Upper lobe of left lung (tissue), 6 donors: ENCODE measurements at regions not wholly inside any gene's neighbourhood (a gene's known extent, or its start where the extent isn't known, plus 50 kb on each side); places are given as distances from the start of the nearest gene placed in this dataset.
A peak's percentile ranks its signal among the peaks of the same experiment; 100 is the strongest.

Experiments
- ATAC-seq, 2 donors: fragments of 200-7000 bp; cut with Tn5 transposase; one replicate each; pipeline ENCODE4 v1.9.1; 2022; ENCODE audit warnings: mild to moderate bottlenecking in 2 of 2, moderate library complexity in 2 of 2; ENCODE audit not compliant: low FRiP score in 2 of 2
- DNase-seq, 2 donors: peaks; one replicate each; pipeline ENCODE4 v3.0.0-alpha.2; 2019 to 2020
- H3K27ac ChIP-seq, 4 donors: fragments of 200-600 bp; sonication (generic); one replicate each; pipeline ENCODE4 v1.5.1; 2016 to 2019
- H3K27me3 ChIP-seq, 4 donors: fragments of 200-600 bp; sonication (generic); one replicate each; pipeline ENCODE4 v1.5.1; 2017 to 2019
- H3K36me3 ChIP-seq, 4 donors: fragments of 200-600 bp; sonication (generic); one replicate each; pipeline ENCODE4 v1.5.1; 2016 to 2019
- H3K4me1 ChIP-seq, 4 donors: fragments of 200-600 bp; sonication (generic); one replicate each; pipeline ENCODE4 v1.5.1; 2018 to 2019
- H3K4me3 ChIP-seq, 4 donors: fragments of 200-600 bp; sonication (generic); one replicate each; pipeline ENCODE4 v1.5.1; 2017 to 2019; ENCODE audit warnings: mild to moderate bottlenecking in 2 of 4, moderate library complexity in 1 of 4
- H3K9me3 ChIP-seq, 4 donors: fragments of 200-600 bp; sonication (generic); one replicate each; pipeline ENCODE4 v1.5.1; 2018 to 2019
- CTCF ChIP-seq, 6 experiments: fragments of 450-650 bp in 4 of 6; fragments of 200-600 bp in 2 of 6; sonication (generic) in 2 of 6; IDR thresholded peaks; one replicate each; pipeline ENCODE4 v1.5.1; 2016 to 2019; ENCODE audit warnings: antibody characterized with exemption in 6 of 6
- EP300 ChIP-seq, 4 donors: sonication (generic); formaldehyde crosslinking; IDR thresholded peaks; one replicate each; pipeline ENCODE4 v1.5.1; 2017; ENCODE audit warnings: antibody characterized with exemption in 4 of 4, control low read depth in 2 of 4
- POLR2A ChIP-seq, 4 donors: fragments of 450-650 bp; IDR thresholded peaks; one replicate each; pipeline ENCODE4 v1.5.1; 2016 to 2017; ENCODE audit warnings: antibody characterized with exemption in 4 of 4, mild to moderate bottlenecking in 2 of 4
- POLR2AphosphoS5 ChIP-seq, 2 donors: sonication (generic); formaldehyde crosslinking; IDR thresholded peaks; one replicate each; pipeline ENCODE4 v1.5.1; 2017; ENCODE audit warnings: antibody characterized with exemption in 2 of 2
- WGBS, 2 donors: methylation state at CpG; one replicate each; pipeline ENCODE4 v1.1.5; 2017 to 2018; 5-methylcytosine and 5-hydroxymethylcytosine counted together
- donor health status: DM: no; HTN: no; CAD: no; lungs with moderate emphysema.
- donor health status: DM: no; HTN: yes; CAD: no; lungs with severe emphysema.

- DNase-seq (no peak), ATAC-seq (no peak)
- no peaks in the 10 kb centered on the region for H3K36me3 ChIP-seq
- WGBS, 2 donors = 76 to 79% methylated on average over 4 of the region's 4 CpGs
- peaks cover 4 to 6% (median 6%) of the 10 kb centered on the region in 4 donors for H3K4me1 ChIP-seq
- no peak overlapping the region for H3K27ac ChIP-seq
- TF ChIP-seq EP300 (IDR thresholded peaks at IDR 0.05) (no peak), POLR2A (IDR thresholded peaks at IDR 0.05) (no peak), POLR2AphosphoS5 (IDR thresholded peaks at IDR 0.05) (no peak), CTCF (IDR thresholded peaks at IDR 0.05) (no peak)
- H3K9me3 ChIP-seq = no peaks in the 10 kb centered on the region
- peaks cover 0 to 18% (median 2%) of the 10 kb centered on the region in 4 donors for H3K27me3 ChIP-seq
- H3K4me3 ChIP-seq = no peak overlapping the region
These were observed 68.9 kb upstream of the DLK1 start for GRCh38 chr14:100657780-100658179.

- Histone ChIP-seq H3K4me3 (no peak overlapping the region), H3K36me3 (no peaks in the 10 kb centered on the region), H3K27ac (no peak overlapping the region), H3K9me3 (no peaks in the 10 kb centered on the region), H3K27me3 (peaks cover 0 to 18% (median 2%) of the 10 kb centered on the region in 4 donors), H3K4me1 (peaks cover 4 to 10% (median 6%) of the 10 kb centered on the region in 4 donors)
- TF ChIP-seq POLR2A (IDR thresholded peaks at IDR 0.05) (no peak), EP300 (IDR thresholded peaks at IDR 0.05) (no peak), CTCF (IDR thresholded peaks at IDR 0.05) (no peak), POLR2AphosphoS5 (IDR thresholded peaks at IDR 0.05) (no peak)
- ATAC-seq = peak in 1 of 2 donors; percentile 2
- WGBS, 2 donors = 40 to 44% methylated on average over 4 to 6 of the region's 6 CpGs
- DNase-seq = no peak
These were observed 68.4 kb upstream of the DLK1 start for GRCh38 chr14:100658181-100658886.

GRCh38 chr14:100659345-100660001, 67.2 kb upstream of the DLK1 start:
- H3K9me3 ChIP-seq = no peaks in the 10 kb centered on the region
- H3K27me3 ChIP-seq = peaks cover 0 to 10% (median 1%) of the 10 kb centered on the region in 4 donors
- H3K4me1 ChIP-seq = peaks cover 3 to 10% (median 5%) of the 10 kb centered on the region in 4 donors
- no peaks in the 10 kb centered on the region for H3K36me3 ChIP-seq
- 90 to 95% methylated on average over 12 to 17 of the region's 17 CpGs for WGBS, 2 donors
- H3K27ac ChIP-seq = no peak overlapping the region
- no peak overlapping the region for H3K4me3 ChIP-seq
- DNase-seq (no peak), ATAC-seq (no peak)
- TF ChIP-seq EP300 (IDR thresholded peaks at IDR 0.05) (no peak), CTCF (IDR thresholded peaks at IDR 0.05) (no peak), POLR2A (IDR thresholded peaks at IDR 0.05) (no peak), POLR2AphosphoS5 (IDR thresholded peaks at IDR 0.05) (no peak)

- TF ChIP-seq EP300 (IDR thresholded peaks at IDR 0.05) = no peak
- TF ChIP-seq POLR2A (IDR thresholded peaks at IDR 0.05) = no peak
- no peak for TF ChIP-seq POLR2AphosphoS5 (IDR thresholded peaks at IDR 0.05)
- no peak for TF ChIP-seq CTCF (IDR thresholded peaks at IDR 0.05)
- Histone ChIP-seq H3K36me3 (no peaks in the 10 kb centered on the region), H3K27ac (no peak overlapping the region), H3K27me3 (peaks cover 0 to under 1% (median under 1%) of the 10 kb centered on the region in 4 donors), H3K9me3 (no peaks in the 10 kb centered on the region), H3K4me1 (peaks cover 0 to 5% (median 1%) of the 10 kb centered on the region in 4 donors), H3K4me3 (no peak overlapping the region)
- DNase-seq = no peak
- WGBS, 2 donors = 83 to 93% methylated on average over 4 to 6 of the region's 6 CpGs
- no peak for ATAC-seq
These were observed 66.2 kb upstream of the DLK1 start for GRCh38 chr14:100660498-100660881.
